ENCODE measurements at regions not wholly inside any gene's neighbourhood (a gene's known extent, or its start where the extent isn't known, plus 50 kb on each side); places are given as distances from the start of the nearest gene placed in this dataset.

- no peak for TF ChIP-seq POLR2A (IDR thresholded peaks at IDR 0.05; ENCODE audit: low read length)
- no peak for TF ChIP-seq GATA1 (IDR thresholded peaks at IDR 0.05; ENCODE audit: low read depth, low read length)
These were observed 240.1 kb upstream of the MEX3C start for GRCh38 chr18:51437280-51438271.
